Testis (tissue), 2 donors: ENCODE measurements at regions not wholly inside any gene's neighbourhood (a gene's known extent, or its start where the extent isn't known, plus 50 kb on each side); places are given as distances from the start of the nearest gene placed in this dataset.

Source experiments
- CTCF ChIP-seq, 3 experiments: fragments of 450-650 bp in 2 of 3; fragments of 200-600 bp in 1 of 3; sonication (generic) in 1 of 3; IDR thresholded peaks; one replicate each; pipeline ENCODE4 v1.5.1; 2016 to 2019; ENCODE audit warnings: antibody characterized with exemption in 3 of 3, mild to moderate bottlenecking in 2 of 3, moderate library complexity in 1 of 3
- POLR2A ChIP-seq: fragments of 450-650 bp; IDR thresholded peaks from one replicate; pipeline ENCODE4 v1.6.1; 2017; ENCODE audit warnings: antibody characterized with exemption, mild to moderate bottlenecking, moderate library complexity

DNA sequence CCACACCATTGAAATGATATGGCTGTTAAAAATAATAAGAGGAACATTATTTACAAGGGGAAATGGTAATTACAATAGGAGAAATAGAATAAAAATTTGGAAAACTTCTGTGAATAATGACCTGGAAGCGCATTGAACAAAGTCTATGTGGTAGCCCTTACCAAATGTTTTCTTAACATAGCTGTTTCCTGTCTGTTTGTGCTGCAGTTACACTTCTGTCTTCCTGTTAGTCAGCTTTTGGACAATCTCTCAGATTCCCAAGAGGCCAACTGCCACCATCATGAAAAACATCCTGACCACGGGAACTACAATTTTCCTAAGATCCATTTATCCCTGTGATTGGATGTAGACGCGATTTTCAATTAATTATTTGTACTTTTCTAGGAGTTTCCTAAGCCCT is 754.4 kb upstream of the MARCKS start:
- no peak for TF ChIP-seq CTCF (IDR thresholded peaks at IDR 0.05)
- no peak for TF ChIP-seq POLR2A
